Effector memory CD4-positive, alpha-beta T cell (primary cell): ENCODE measurements at regions not wholly inside any gene's neighbourhood (a gene's known extent, or its start where the extent isn't known, plus 50 kb on each side); places are given as distances from the start of the nearest gene placed in this dataset.

Source experiments
- DNase-seq, 3 donors: peaks; one replicate each; pipeline ENCODE4 v3.0.0-alpha.2; 2020
- H3K27ac ChIP-seq: 2 replicates; pipeline ENCODE4 v1.7.0; 2013; ENCODE audit warnings: mild to moderate bottlenecking, low read length, moderate library complexity; ENCODE audit not compliant: insufficient read depth, poor library complexity, severe bottlenecking
- H3K27me3 ChIP-seq: replicated peaks from 2 replicates; pipeline ENCODE4 v1.7.0; 2013; ENCODE audit warnings: mild to moderate bottlenecking, low read length; ENCODE audit not compliant: insufficient read depth, control insufficient read depth, poor library complexity, severe bottlenecking
- H3K36me3 ChIP-seq: 2 replicates; pipeline ENCODE4 v1.7.0; 2013; ENCODE audit warnings: mild to moderate bottlenecking, low read length, moderate library complexity; ENCODE audit not compliant: control insufficient read depth, insufficient read depth
- H3K4me1 ChIP-seq: 2 replicates; pipeline ENCODE4 v1.7.0; 2013; ENCODE audit warnings: low read length, mild to moderate bottlenecking; ENCODE audit not compliant: control insufficient read depth, insufficient read depth, poor library complexity, severe bottlenecking
- H3K4me3 ChIP-seq: 2 replicates; pipeline ENCODE4 v1.7.0; 2013; ENCODE audit warnings: low read length, low read depth, mild to moderate bottlenecking; ENCODE audit not compliant: insufficient read depth, poor library complexity, severe bottlenecking
- H3K9me3 ChIP-seq: 2 replicates; pipeline ENCODE4 v1.7.0; 2013; ENCODE audit warnings: mild to moderate bottlenecking, low read length, moderate library complexity; ENCODE audit not compliant: control insufficient read depth

- DNase-seq = no peak
- H3K27me3 ChIP-seq = no peaks in the 10 kb centered on the region
- no peak overlapping the region for H3K27ac ChIP-seq
These were observed 242.3 kb upstream of the NOCT start for GRCh38 chr4:138773321-138773720.

GRCh38 chr4:138772366-138772765 is 243.2 kb upstream of the NOCT start:
- Histone ChIP-seq H3K27ac (no peak overlapping the region), H3K27me3 (no peaks in the 10 kb centered on the region), H3K4me1 (no peaks in the 10 kb centered on the region), H3K4me3 (no peak overlapping the region), H3K9me3 (no peaks in the 10 kb centered on the region), H3K36me3 (no peaks in the 10 kb centered on the region)
- DNase-seq = no peak

More at GRCh38 chr4:138773321-138773720, 242.3 kb upstream of the NOCT start:
- H3K36me3 ChIP-seq = no peaks in the 10 kb centered on the region
- no peak overlapping the region for H3K4me3 ChIP-seq
- no peaks in the 10 kb centered on the region for H3K9me3 ChIP-seq
- no peaks in the 10 kb centered on the region for H3K4me1 ChIP-seq

- Histone ChIP-seq H3K36me3 (no peaks in the 10 kb centered on the region), H3K27ac (no peak overlapping the region), H3K4me1 (no peaks in the 10 kb centered on the region), H3K27me3 (no peaks in the 10 kb centered on the region), H3K4me3 (no peak overlapping the region), H3K9me3 (no peaks in the 10 kb centered on the region)
- DNase-seq = no peak
These were observed 244.8 kb upstream of the NOCT start for GRCh38 chr4:138770818-138771217.

GRCh38 chr4:138766332-138766731 is 249.2 kb upstream of the NOCT start:
- DNase-seq = no peak
- H3K36me3 ChIP-seq = no peaks in the 10 kb centered on the region
- no peak overlapping the region for H3K27ac ChIP-seq

GRCh38 chr4:138765442-138765841 is 250.1 kb upstream of the NOCT start:
- Histone ChIP-seq H3K4me1 (no peaks in the 10 kb centered on the region), H3K27me3 (no peaks in the 10 kb centered on the region), H3K27ac (no peak overlapping the region), H3K9me3 (no peaks in the 10 kb centered on the region), H3K4me3 (no peak overlapping the region), H3K36me3 (no peaks in the 10 kb centered on the region)
- no peak for DNase-seq

More at GRCh38 chr4:138766332-138766731, 249.2 kb upstream of the NOCT start:
- no peaks in the 10 kb centered on the region for H3K4me1 ChIP-seq
- no peak overlapping the region for H3K4me3 ChIP-seq
- H3K27me3 ChIP-seq = no peaks in the 10 kb centered on the region
- H3K9me3 ChIP-seq = no peaks in the 10 kb centered on the region

GRCh38 chr4:138761638-138762220 is 253.9 kb upstream of the NOCT start:
- no peaks in the 10 kb centered on the region for H3K4me1 ChIP-seq
- no peaks in the 10 kb centered on the region for H3K36me3 ChIP-seq
- H3K9me3 ChIP-seq = no peaks in the 10 kb centered on the region
- no peak overlapping the region for H3K4me3 ChIP-seq
- H3K27ac ChIP-seq = no peak overlapping the region
- H3K27me3 ChIP-seq = no peaks in the 10 kb centered on the region
- no peak for DNase-seq

GRCh38 chr4:138759554-138759902 is 256.1 kb upstream of the NOCT start:
- Histone ChIP-seq H3K36me3 (no peaks in the 10 kb centered on the region), H3K27me3 (no peaks in the 10 kb centered on the region), H3K4me1 (no peaks in the 10 kb centered on the region), H3K4me3 (no peak overlapping the region), H3K27ac (no peak overlapping the region), H3K9me3 (no peaks in the 10 kb centered on the region)
- no peak for DNase-seq

- Histone ChIP-seq H3K27me3 (no peaks in the 10 kb centered on the region), H3K9me3 (no peaks in the 10 kb centered on the region), H3K4me1 (no peaks in the 10 kb centered on the region), H3K4me3 (no peak overlapping the region), H3K27ac (no peak overlapping the region), H3K36me3 (no peaks in the 10 kb centered on the region)
- no peak for DNase-seq
These were observed 256.6 kb upstream of the NOCT start for GRCh38 chr4:138758876-138759553.

GRCh38 chr4:138758196-138758595 is 257.4 kb upstream of the NOCT start:
- DNase-seq = no peak
- H3K27me3 ChIP-seq = no peaks in the 10 kb centered on the region
- no peaks in the 10 kb centered on the region for H3K36me3 ChIP-seq
- no peak overlapping the region for H3K4me3 ChIP-seq
- H3K4me1 ChIP-seq = no peaks in the 10 kb centered on the region
- no peaks in the 10 kb centered on the region for H3K9me3 ChIP-seq
- no peak overlapping the region for H3K27ac ChIP-seq

- DNase-seq = no peak
- Histone ChIP-seq H3K27ac (no peak overlapping the region), H3K4me1 (no peaks in the 10 kb centered on the region), H3K27me3 (no peaks in the 10 kb centered on the region), H3K36me3 (no peaks in the 10 kb centered on the region), H3K9me3 (no peaks in the 10 kb centered on the region), H3K4me3 (no peak overlapping the region)
These were observed 258.1 kb upstream of the NOCT start for GRCh38 chr4:138757432-138757831.
